ENCODE measurements at regions not wholly inside any gene's neighbourhood (a gene's known extent, or its start where the extent isn't known, plus 50 kb on each side); places are given as distances from the start of the nearest gene placed in this dataset.
A peak's percentile ranks its signal among the peaks of the same experiment; 100 is the strongest.

- H3K27me3 Mint-ChIP-seq (ENCODE audit: insufficient read depth, unreplicated experiment) = no peaks in the 10 kb centered on the region
- H3K27ac Mint-ChIP-seq (ENCODE audit: low read depth, unreplicated experiment) = no peak overlapping the region
- H3K4me1 Mint-ChIP-seq (ENCODE audit: insufficient read depth, unreplicated experiment) = no peaks in the 10 kb centered on the region
- ChIA-PET CTCF (no interaction called here), POLR2A (no interaction called here)
- intact Hi-C loops (cut with micrococcal nuclease) = no loop called here
- BruUV-seq (replicated peaks) = no TSS peak
- peaks cover 6% of the 10 kb centered on the region for H3K36me3 Mint-ChIP-seq (ENCODE audit: insufficient read depth, unreplicated experiment)
- H3K9me3 Mint-ChIP-seq (ENCODE audit: unreplicated experiment) = no peaks in the 10 kb centered on the region
- H3K4me3 Mint-ChIP-seq (ENCODE audit: unreplicated experiment) = no peak overlapping the region
- DNase-seq (ENCODE audit: unreplicated experiment) = peak; percentile 6
- TF ChIP-seq, protein P1, sequence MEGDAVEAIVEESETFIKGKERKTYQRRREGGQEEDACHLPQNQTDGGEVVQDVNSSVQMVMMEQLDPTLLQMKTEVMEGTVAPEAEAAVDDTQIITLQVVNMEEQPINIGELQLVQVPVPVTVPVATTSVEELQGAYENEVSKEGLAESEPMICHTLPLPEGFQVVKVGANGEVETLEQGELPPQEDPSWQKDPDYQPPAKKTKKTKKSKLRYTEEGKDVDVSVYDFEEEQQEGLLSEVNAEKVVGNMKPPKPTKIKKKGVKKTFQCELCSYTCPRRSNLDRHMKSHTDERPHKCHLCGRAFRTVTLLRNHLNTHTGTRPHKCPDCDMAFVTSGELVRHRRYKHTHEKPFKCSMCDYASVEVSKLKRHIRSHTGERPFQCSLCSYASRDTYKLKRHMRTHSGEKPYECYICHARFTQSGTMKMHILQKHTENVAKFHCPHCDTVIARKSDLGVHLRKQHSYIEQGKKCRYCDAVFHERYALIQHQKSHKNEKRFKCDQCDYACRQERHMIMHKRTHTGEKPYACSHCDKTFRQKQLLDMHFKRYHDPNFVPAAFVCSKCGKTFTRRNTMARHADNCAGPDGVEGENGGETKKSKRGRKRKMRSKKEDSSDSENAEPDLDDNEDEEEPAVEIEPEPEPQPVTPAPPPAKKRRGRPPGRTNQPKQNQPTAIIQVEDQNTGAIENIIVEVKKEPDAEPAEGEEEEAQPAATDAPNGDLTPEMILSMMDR (IDR thresholded peaks at IDR 0.05; ENCODE audit: unreplicated experiment) = no peak
Observed at GRCh38 chr2:219783359-219783975, 156.0 kb downstream of the SLC4A3 start.

- Mint-ChIP-seq H3K27me3 (ENCODE audit: insufficient read depth, unreplicated experiment) (no peaks in the 10 kb centered on the region), H3K9me3 (ENCODE audit: unreplicated experiment) (no peaks in the 10 kb centered on the region), H3K4me1 (ENCODE audit: insufficient read depth, unreplicated experiment) (no peaks in the 10 kb centered on the region), H3K36me3 (ENCODE audit: insufficient read depth, unreplicated experiment) (peaks cover 6% of the 10 kb centered on the region), H3K27ac (ENCODE audit: low read depth, unreplicated experiment) (no peak overlapping the region), H3K4me3 (ENCODE audit: unreplicated experiment) (no peak overlapping the region)
- DNase-seq (ENCODE audit: unreplicated experiment) = no peak
- ChIA-PET POLR2A (no interaction called here), CTCF (no interaction called here)
- intact Hi-C loops (cut with micrococcal nuclease) = no loop called here
- BruUV-seq (replicated peaks) = no TSS peak
- TF ChIP-seq, protein P1 (IDR thresholded peaks at IDR 0.05; ENCODE audit: unreplicated experiment) = no peak
Observed at GRCh38 chr2:219784178-219784577, 156.7 kb downstream of the SLC4A3 start.

DNA sequence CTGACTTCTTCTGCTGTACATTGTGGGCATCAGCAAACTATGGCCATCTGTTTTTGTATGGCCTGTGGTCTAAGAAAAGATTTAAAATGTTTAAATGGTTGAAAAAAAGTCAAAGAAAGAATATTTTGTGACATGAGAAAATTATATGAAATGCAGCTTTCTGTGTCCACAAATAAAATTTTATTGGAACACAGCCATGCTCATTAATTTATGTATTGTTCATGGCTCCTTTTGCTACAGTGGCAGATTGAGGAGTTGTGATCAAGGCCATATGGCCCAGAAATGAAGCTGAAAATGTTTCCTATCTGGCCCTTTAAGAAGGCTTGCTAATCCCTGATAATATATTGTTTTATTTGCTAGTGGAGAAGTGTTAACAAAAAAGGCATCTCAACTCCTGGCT, 162.0 kb downstream of the SLC4A3 start:
- intact Hi-C loops (cut with micrococcal nuclease) = no loop called here
- Mint-ChIP-seq H3K4me1 (ENCODE audit: insufficient read depth, unreplicated experiment) (no peaks in the 10 kb centered on the region), H3K27me3 (ENCODE audit: insufficient read depth, unreplicated experiment) (no peaks in the 10 kb centered on the region), H3K36me3 (ENCODE audit: insufficient read depth, unreplicated experiment) (no peaks in the 10 kb centered on the region), H3K27ac (ENCODE audit: low read depth, unreplicated experiment) (no peak overlapping the region), H3K9me3 (ENCODE audit: unreplicated experiment) (no peaks in the 10 kb centered on the region), H3K4me3 (ENCODE audit: unreplicated experiment) (no peak overlapping the region)
- no TSS peak for BruUV-seq (replicated peaks)
- no peak for DNase-seq (ENCODE audit: unreplicated experiment)
- POLR2A ChIA-PET = no interaction called here
- TF ChIP-seq, protein P1 (IDR thresholded peaks at IDR 0.05; ENCODE audit: unreplicated experiment) = no peak
- CTCF ChIA-PET = interaction anchor here (0.7 kb wide), 1 partner anchor 24 kb away, joined by 3 read pairs; no protein-coding TSS in a partner anchor

DNA sequence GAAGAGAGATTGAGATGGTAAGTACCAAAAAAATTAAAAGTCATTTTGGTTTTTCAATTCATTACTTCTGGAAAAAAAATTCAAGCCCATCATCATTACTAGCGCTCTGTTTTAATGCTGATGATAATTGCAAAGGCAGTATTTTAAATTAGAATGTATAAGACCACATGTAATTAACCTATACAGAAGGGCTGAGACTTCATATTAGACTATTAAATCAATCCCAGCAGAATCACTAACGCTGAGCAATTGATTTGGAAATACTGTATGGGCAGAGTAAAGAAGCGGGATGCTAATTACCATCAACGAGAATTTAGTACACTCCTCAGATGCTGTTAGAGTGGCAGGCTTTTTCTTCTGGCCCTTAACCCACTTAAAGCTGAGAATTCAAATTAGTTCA, 165.0 kb downstream of the SLC4A3 start:
- no peaks in the 10 kb centered on the region for H3K4me1 Mint-ChIP-seq (ENCODE audit: insufficient read depth, unreplicated experiment)
- no peaks in the 10 kb centered on the region for H3K36me3 Mint-ChIP-seq (ENCODE audit: insufficient read depth, unreplicated experiment)
- intact Hi-C loops (cut with micrococcal nuclease) = no loop called here
- no peaks in the 10 kb centered on the region for H3K27me3 Mint-ChIP-seq (ENCODE audit: insufficient read depth, unreplicated experiment)
- TF ChIP-seq, protein P1 (IDR thresholded peaks at IDR 0.05; ENCODE audit: unreplicated experiment) = no peak
- H3K4me3 Mint-ChIP-seq (ENCODE audit: unreplicated experiment) = no peak overlapping the region
- DNase-seq (ENCODE audit: unreplicated experiment) = no peak
- no peaks in the 10 kb centered on the region for H3K9me3 Mint-ChIP-seq (ENCODE audit: unreplicated experiment)
- no TSS peak for BruUV-seq (replicated peaks)
- ChIA-PET CTCF (no interaction called here), POLR2A (no interaction called here)
- H3K27ac Mint-ChIP-seq (ENCODE audit: low read depth, unreplicated experiment) = no peak overlapping the region
